ENCODE measurements at regions not wholly inside any gene's neighbourhood (a gene's known extent, or its start where the extent isn't known, plus 50 kb on each side); places are given as distances from the start of the nearest gene placed in this dataset.
"Not testable (repeated sequence)": the region's sequence is repeated elsewhere in the genome, so short reads cannot be mapped to it uniquely, and the experiment has no call there.

- DNase-seq = no peak
- intact Hi-C loops (cut with DNase I) = no loop called here
Measured at GRCh38 chr6:100065348-100065747, 71.3 kb upstream of the MCHR2 start.

- intact Hi-C loops (cut with DNase I) = no loop called here
- DNase-seq = no peak
Measured at GRCh38 chr6:100062621-100063020, 68.6 kb upstream of the MCHR2 start.

- intact Hi-C loops (cut with DNase I) = no loop called here
- DNase-seq = no peak
Measured at GRCh38 chr6:100057941-100058340, 63.9 kb upstream of the MCHR2 start.

- no peak for DNase-seq
- intact Hi-C loops (cut with DNase I) = no loop called here
Measured at GRCh38 chr6:100050550-100050949, 56.5 kb upstream of the MCHR2 start.

- DNase-seq; intact Hi-C loops (cut with DNase I): not testable (repeated sequence)
Measured at GRCh38 chr6:100043961-100044360, 49.9 kb upstream of the MCHR2 start.
